ENCODE measurements at regions not wholly inside any gene's neighbourhood (a gene's known extent, or its start where the extent isn't known, plus 50 kb on each side); places are given as distances from the start of the nearest gene placed in this dataset.

DNA sequence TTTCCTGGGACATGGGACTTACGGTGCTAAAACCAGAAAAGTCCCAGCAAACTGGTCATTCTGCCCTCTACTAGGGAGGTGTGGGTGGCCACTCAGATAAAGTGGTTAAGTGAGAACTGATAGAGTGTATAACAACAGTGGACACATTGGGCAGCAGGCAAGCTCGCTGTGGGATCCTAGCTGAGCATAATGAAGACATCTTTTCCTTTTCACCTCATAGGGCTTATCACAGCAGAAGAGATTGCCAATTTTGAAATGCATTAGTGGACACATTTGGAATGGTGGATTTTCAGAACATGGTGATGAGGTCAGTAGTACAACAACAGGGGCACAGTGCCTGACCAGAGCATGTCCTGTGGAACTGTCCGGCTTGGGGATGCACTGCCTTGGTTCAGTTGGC, 477.1 kb upstream of the KIF2A start:
- DNase-seq (ENCODE audit: low read depth) = no peak

- DNase-seq (ENCODE audit: low read depth) = no peak
Measured at GRCh38 chr5:61831736-61832135, 474.3 kb upstream of the KIF2A start.

GRCh38 chr5:61837788-61838187, 468.2 kb upstream of the KIF2A start:
- DNase-seq (ENCODE audit: low read depth) = no peak

GRCh38 chr5:61840361-61840760, 465.6 kb upstream of the KIF2A start:
- no peak for DNase-seq (ENCODE audit: low read depth)

- no peak for DNase-seq (ENCODE audit: low read depth)
Measured at GRCh38 chr5:61842840-61843239, 463.2 kb upstream of the KIF2A start.

GRCh38 chr5:61850696-61851095, 455.3 kb upstream of the KIF2A start:
- DNase-seq (ENCODE audit: low read depth) = no peak

DNA sequence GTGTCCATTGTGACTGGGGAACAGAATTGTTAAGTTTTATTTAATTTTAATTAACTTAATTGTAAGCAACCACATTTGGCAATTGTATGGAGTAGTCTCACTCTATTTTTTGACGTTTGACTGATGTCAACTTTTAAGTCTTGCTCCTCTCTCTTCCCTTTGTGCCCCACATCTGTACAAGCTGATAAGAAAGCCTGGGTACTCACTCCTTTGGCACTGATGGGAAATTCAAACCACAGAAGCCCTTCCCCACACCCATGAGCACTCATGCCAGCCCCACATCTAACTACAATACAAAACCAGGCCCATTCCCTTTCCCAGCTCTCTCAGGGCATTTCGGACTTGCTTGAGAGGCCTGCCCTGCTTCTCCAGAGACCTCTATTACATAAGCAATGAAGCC, 451.5 kb upstream of the KIF2A start:
- no peak for DNase-seq (ENCODE audit: low read depth)

- DNase-seq (ENCODE audit: low read depth) = no peak
Measured at GRCh38 chr5:61860978-61861377, 445.0 kb upstream of the KIF2A start.

- no peak for DNase-seq (ENCODE audit: low read depth)
Measured at GRCh38 chr5:61866930-61867329, 439.1 kb upstream of the KIF2A start.

- DNase-seq (ENCODE audit: low read depth) = no peak
Measured at GRCh38 chr5:61869333-61869732, 436.7 kb upstream of the KIF2A start.

- DNase-seq (ENCODE audit: low read depth) = no peak
Measured at GRCh38 chr5:61878471-61878870, 427.5 kb upstream of the KIF2A start.

DNA sequence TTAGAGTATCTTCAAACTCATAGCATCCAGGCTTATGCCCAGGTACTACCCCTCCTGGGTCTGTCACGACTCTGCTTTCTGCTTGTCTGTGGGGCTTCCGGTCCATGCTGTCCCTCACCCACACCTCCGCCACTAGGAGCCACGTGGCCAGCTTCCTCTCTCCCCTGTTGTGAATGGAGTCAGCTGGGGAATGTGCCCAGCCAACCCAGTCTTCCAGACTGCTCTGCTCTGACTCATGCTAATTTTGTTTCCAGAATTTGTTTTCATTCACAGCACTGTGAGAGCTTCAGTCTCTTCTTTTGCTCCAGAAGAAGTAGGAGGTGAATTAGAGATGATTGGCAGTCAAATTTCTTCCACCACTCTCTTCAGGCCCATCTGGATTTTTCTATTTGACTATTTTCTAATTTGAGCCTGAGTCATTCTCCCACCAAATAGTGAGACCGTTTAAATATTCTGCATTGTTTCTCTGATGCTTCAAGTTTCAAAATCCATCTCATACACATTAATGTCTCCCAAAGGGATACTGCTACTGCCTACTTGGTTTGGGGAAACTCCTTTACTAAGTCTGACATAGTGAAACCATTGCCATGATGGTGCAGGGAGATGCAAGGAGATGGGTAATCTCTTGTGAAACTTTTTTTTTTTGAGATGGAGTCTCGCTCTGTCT, 424.1 kb upstream of the KIF2A start:
- DNase-seq (ENCODE audit: low read depth) = no peak

DNA sequence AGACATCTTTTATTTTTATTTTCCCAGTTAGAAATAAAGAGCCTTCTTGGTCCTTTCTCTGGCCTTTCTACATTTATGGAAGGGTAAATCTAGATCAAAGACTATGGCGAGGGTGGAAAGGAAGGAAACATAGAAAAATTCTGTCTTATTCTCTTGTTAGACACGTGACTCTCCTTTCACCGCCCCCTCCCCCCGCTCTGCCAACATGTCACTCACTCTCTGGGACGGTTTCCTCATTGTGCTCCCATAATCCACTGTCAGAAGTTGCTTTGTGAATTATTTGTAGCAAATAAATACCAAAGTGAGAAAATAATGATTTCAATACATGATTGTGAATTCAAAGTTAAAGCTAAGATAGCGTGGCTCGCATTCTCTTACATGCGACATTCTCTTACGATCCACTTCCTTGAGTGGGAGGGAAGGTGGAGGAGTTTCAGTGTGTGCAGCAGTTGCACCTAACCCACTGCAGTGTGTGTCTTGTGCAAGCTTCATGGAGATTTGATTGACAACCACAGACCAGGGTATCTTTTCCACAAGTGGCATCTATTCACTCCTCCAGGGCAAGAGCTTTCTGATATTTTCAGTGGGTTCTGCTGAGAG, 423.0 kb upstream of the KIF2A start:
- DNase-seq (ENCODE audit: low read depth) = no peak

DNA sequence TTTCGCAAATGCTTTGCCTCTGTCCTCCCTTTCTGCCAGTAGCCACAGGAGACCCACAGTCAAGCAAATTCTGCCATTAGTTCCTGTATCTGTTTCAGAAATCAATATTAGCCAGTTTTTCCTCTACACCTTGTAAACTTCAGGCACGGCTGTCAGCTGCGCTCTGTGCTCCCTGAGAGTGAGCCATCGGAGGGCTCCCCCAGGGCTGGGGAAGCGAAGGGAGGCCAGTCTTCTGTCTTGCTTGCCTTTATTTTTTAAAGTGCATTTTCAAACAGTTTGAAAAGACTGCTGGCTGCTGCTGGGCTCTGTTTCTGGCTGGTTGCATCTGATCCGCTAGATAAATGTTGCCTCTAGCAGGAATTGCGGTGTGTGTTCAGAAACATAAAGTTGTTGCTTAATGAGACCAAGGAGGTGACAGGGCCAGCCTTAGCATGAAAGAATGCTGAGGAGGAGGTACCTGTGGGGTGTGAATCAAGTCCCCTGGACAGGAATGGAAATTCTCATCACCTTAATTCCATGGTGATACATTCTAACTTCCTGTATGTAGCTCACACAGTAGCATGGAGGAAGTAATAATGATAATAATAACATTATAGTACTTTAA, 421.7 kb upstream of the KIF2A start:
- DNase-seq (ENCODE audit: low read depth) = no peak

- no peak for DNase-seq (ENCODE audit: low read depth)
Measured at GRCh38 chr5:61886214-61886613, 419.8 kb upstream of the KIF2A start.

- DNase-seq (ENCODE audit: low read depth) = no peak
Measured at GRCh38 chr5:61887271-61887670, 418.7 kb upstream of the KIF2A start.

- no peak for DNase-seq (ENCODE audit: low read depth)
Measured at GRCh38 chr5:61894046-61894445, 412.0 kb upstream of the KIF2A start.

GRCh38 chr5:61896811-61897210, 409.2 kb upstream of the KIF2A start:
- no peak for DNase-seq (ENCODE audit: low read depth)

- DNase-seq (ENCODE audit: low read depth) = no peak
Measured at GRCh38 chr5:61897251-61897650, 408.8 kb upstream of the KIF2A start.

DNA sequence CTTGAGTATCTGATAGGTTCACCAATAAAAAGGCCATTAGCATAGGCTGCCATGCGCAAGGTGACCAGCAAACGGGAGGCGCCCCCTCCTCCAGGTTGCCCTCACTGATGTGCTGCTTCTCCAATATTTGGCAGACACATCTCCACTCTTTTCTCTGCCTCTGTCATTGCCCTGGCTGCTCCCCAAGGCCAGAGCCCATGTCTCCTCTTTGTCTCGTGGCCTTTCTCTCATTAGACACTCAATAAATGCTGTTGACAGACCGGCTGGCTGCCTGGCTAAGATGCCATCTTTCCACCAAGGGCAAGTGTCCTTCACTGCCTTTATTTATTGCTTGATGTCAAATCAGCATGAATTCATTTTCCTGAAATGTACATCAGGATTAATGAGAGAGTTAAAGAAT, 404.0 kb upstream of the KIF2A start:
- DNase-seq (ENCODE audit: low read depth) = no peak

DNA sequence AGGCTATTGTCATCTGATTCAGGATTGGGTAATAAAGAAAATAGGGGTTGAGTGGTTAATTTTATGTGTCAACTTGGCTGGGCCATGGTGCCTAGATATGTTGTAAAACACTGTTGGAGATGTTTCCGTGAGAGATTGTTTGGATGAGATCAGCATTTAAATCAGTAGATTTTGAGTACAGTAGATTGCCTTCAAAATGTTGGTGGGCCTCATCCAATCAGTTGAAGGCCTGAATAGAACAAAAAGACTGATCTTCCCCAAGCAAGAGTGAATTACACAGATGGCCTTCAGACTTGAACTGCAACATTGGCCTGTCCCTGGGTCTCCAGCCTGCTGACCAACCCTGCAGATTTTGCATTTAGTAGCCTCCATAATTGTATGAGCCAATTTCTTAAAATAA, 401.3 kb upstream of the KIF2A start:
- DNase-seq (ENCODE audit: low read depth) = no peak

- DNase-seq (ENCODE audit: low read depth) = no peak
Measured at GRCh38 chr5:61905613-61906012, 400.4 kb upstream of the KIF2A start.

- no peak for DNase-seq (ENCODE audit: low read depth)
Measured at GRCh38 chr5:61906820-61907219, 399.2 kb upstream of the KIF2A start.

DNA sequence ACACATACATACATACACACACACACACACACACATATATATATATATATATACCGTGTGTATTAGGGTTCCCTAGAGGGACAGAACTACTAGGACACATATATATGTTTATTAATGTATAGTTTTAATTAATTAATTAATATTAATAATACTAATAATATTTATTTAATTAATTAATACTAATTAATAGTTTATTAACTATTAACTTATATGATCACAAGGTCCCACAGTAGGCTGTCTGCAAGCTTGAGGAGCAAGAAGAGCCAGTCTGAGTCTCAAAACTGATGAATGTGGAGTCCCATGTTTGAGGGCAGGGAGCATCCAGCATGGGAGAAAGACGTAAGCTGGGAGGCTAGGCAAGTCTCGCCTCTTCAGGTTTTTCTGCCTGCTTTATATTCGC, 398.0 kb upstream of the KIF2A start:
- no peak for DNase-seq (ENCODE audit: low read depth)
